ENCODE measurements at regions not wholly inside any gene's neighbourhood (a gene's known extent, or its start where the extent isn't known, plus 50 kb on each side); places are given as distances from the start of the nearest gene placed in this dataset.

DNA sequence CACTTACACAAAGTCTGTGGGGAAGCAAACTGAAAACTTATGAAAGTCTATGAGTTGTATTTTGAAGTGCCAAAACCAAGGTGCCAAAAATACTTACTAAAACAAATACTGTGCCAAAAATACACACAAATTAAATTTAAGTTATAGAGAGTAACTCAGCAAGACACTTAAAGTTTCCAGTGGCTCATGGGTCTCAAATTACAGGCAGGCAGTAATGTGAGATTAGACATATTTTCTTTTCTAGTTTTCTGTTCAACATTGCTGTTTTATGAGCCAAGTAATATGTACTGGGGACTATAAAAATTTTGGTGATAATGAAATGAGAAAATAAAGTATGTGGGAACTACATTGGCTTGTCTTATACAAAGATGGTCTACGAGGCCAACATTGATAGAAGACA lies 172.2 kb upstream of the SNX2 start:
- intact Hi-C loops (cut with micrococcal nuclease), result no loop called here
- Histone ChIP-seq H3K4me3 (replicated peaks in 1 of 3; ENCODE audit: insufficient read depth in 1 of 3, low read depth in 1 of 3, low read length in 3 of 3) (no peak overlapping the region), H3K36me3 (ENCODE audit: control insufficient read depth in 2 of 2, extremely low read depth in 1 of 2, insufficient read depth in 2 of 2, low read length in 2 of 2) (no peaks in the 10 kb centered on the region), H2AFZ (ENCODE audit: low read depth, low read length) (no peak overlapping the region), H3K9me1 (replicated peaks; ENCODE audit: control insufficient read depth, extremely low read depth, insufficient read depth, low read length) (no peaks in the 10 kb centered on the region), H3K4me1 (ENCODE audit: control insufficient read depth, extremely low read depth, insufficient read depth, low read length) (no peaks in the 10 kb centered on the region), H3K79me2 (ENCODE audit: control insufficient read depth, insufficient read depth, low read length) (no peaks in the 10 kb centered on the region), H3K4me2 (ENCODE audit: insufficient read depth, low read length) (no peak overlapping the region), H3K9me3 (replicated peaks; ENCODE audit: control insufficient read depth, insufficient read depth, low read length) (no peaks in the 10 kb centered on the region), H3K9ac (replicated peaks; ENCODE audit: extremely low read depth, insufficient read depth, low read length) (no peak overlapping the region), H3K27me3 (ENCODE audit: control insufficient read depth in 2 of 2, insufficient read depth in 2 of 2, low read length in 2 of 2) (no peaks in the 10 kb centered on the region), H3K27ac (ENCODE audit: insufficient read depth, low read depth, low read length) (no peak overlapping the region), H4K20me1 (replicated peaks; ENCODE audit: control insufficient read depth, extremely low read depth, insufficient read depth, low read length) (no peaks in the 10 kb centered on the region)
- TF ChIP-seq JUN (IDR thresholded peaks at IDR 0.05; ENCODE audit: borderline replicate concordance, insufficient read depth, insufficient read length, low read depth) (no peak), FOS (IDR thresholded peaks at IDR 0.05; ENCODE audit: borderline replicate concordance, insufficient read depth, low read length) (no peak), EZH2 (IDR thresholded peaks at IDR 0.05; ENCODE audit: borderline replicate concordance, low read depth, low read length, severe bottlenecking) (no peak), MYC (IDR thresholded peaks at IDR 0.05; ENCODE audit: low read depth, low read length) (no peak), POLR2A (IDR thresholded peaks at IDR 0.05; ENCODE audit: low read depth, low read length) (no peak), GATA2 (IDR thresholded peaks at IDR 0.05; ENCODE audit: insufficient read depth, insufficient read length, low read depth, low read length) (no peak), POLR2AphosphoS5 (IDR thresholded peaks at IDR 0.05; ENCODE audit: insufficient read depth, low read depth, low read length) (no peak)
- TF ChIP-seq, protein P1, sequence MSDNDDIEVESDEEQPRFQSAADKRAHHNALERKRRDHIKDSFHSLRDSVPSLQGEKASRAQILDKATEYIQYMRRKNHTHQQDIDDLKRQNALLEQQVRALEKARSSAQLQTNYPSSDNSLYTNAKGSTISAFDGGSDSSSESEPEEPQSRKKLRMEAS (IDR thresholded peaks at IDR 0.05; ENCODE audit: insufficient read depth, insufficient read length), result no peak
- TF ChIP-seq, protein P2, sequence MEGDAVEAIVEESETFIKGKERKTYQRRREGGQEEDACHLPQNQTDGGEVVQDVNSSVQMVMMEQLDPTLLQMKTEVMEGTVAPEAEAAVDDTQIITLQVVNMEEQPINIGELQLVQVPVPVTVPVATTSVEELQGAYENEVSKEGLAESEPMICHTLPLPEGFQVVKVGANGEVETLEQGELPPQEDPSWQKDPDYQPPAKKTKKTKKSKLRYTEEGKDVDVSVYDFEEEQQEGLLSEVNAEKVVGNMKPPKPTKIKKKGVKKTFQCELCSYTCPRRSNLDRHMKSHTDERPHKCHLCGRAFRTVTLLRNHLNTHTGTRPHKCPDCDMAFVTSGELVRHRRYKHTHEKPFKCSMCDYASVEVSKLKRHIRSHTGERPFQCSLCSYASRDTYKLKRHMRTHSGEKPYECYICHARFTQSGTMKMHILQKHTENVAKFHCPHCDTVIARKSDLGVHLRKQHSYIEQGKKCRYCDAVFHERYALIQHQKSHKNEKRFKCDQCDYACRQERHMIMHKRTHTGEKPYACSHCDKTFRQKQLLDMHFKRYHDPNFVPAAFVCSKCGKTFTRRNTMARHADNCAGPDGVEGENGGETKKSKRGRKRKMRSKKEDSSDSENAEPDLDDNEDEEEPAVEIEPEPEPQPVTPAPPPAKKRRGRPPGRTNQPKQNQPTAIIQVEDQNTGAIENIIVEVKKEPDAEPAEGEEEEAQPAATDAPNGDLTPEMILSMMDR (IDR thresholded peaks at IDR 0.05; ENCODE audit: extremely low read depth in 1 of 2, insufficient read depth in 1 of 2, low read depth in 1 of 2, low read length in 2 of 2), result no peak
- BruUV-seq (replicated peaks), result no TSS peak
- DNase-seq (ENCODE audit: low read depth, low spot score) (no peak), FAIRE-seq (no peak)
- ChIA-PET POLR2A (no interaction called here), CTCF (no interaction called here)
- dilution Hi-C loops (cut with MboI; ENCODE audit: extremely low pct_ligation_motif_present, low sequenced_read_pairs), result no loop called here
